Astrocyte (in vitro differentiated cells and primary cell): ENCODE measurements at regions not wholly inside any gene's neighbourhood (a gene's known extent, or its start where the extent isn't known, plus 50 kb on each side); places are given as distances from the start of the nearest gene placed in this dataset.

Experiments
- CTCF ChIP-seq: IDR thresholded peaks from 2 replicates; pipeline ENCODE4 v1.5.1; 2011; ENCODE audit warnings: low read depth, mild to moderate bottlenecking, inconsistent platforms, low read length, moderate library complexity; ENCODE audit not compliant: insufficient read depth
- EZH2 ChIP-seq: IDR thresholded peaks from 2 replicates; pipeline ENCODE4 v1.6.1; 2012; ENCODE audit warnings: mild to moderate bottlenecking, low read length, inconsistent platforms; ENCODE audit not compliant: insufficient read depth

DNA sequence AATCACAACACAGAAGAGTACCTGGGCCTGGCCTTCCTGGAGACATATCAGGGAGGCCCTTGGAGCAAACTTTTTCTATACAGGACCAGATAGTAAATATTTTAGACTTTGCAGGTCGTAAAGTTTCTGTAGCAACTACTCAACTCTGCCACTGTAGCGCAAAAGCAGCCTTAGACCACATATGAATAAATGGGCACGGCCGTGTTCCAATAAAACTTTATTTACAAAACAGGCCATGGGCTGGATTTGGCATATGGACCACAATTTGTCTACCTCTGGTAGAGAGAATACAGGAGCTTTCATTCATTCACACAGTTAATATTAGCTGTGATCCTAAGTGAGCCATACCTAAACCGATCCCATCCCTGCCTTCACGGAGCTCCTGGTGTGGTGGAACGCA, 98.6 kb upstream of the CAB39 start:
- TF ChIP-seq CTCF (no peak), EZH2 (no peak)
